C4-2B (cell line): ENCODE measurements at regions not wholly inside any gene's neighbourhood (a gene's known extent, or its start where the extent isn't known, plus 50 kb on each side); places are given as distances from the start of the nearest gene placed in this dataset.

ENCODE experiments used
- ZFX ChIP-seq: fragments of 450-650 bp; IDR thresholded peaks from 2 replicates; pipeline ENCODE4 v1.6.1; 2017
- TF ChIP-seq, protein P1 (sequence below): fragments of 450-650 bp; conservative IDR thresholded peaks from 2 replicates; pipeline ENCODE4 v1.5.1; 2017; ENCODE audit warnings: mild to moderate bottlenecking

GRCh38 chr5:38008198-38008597 lies 168.4 kb upstream of the GDNF start:
- TF ChIP-seq, protein P1, sequence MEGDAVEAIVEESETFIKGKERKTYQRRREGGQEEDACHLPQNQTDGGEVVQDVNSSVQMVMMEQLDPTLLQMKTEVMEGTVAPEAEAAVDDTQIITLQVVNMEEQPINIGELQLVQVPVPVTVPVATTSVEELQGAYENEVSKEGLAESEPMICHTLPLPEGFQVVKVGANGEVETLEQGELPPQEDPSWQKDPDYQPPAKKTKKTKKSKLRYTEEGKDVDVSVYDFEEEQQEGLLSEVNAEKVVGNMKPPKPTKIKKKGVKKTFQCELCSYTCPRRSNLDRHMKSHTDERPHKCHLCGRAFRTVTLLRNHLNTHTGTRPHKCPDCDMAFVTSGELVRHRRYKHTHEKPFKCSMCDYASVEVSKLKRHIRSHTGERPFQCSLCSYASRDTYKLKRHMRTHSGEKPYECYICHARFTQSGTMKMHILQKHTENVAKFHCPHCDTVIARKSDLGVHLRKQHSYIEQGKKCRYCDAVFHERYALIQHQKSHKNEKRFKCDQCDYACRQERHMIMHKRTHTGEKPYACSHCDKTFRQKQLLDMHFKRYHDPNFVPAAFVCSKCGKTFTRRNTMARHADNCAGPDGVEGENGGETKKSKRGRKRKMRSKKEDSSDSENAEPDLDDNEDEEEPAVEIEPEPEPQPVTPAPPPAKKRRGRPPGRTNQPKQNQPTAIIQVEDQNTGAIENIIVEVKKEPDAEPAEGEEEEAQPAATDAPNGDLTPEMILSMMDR = no peak
- TF ChIP-seq ZFX = no peak
